ENCODE measurements at regions not wholly inside any gene's neighbourhood (a gene's known extent, or its start where the extent isn't known, plus 50 kb on each side); places are given as distances from the start of the nearest gene placed in this dataset.

DNA sequence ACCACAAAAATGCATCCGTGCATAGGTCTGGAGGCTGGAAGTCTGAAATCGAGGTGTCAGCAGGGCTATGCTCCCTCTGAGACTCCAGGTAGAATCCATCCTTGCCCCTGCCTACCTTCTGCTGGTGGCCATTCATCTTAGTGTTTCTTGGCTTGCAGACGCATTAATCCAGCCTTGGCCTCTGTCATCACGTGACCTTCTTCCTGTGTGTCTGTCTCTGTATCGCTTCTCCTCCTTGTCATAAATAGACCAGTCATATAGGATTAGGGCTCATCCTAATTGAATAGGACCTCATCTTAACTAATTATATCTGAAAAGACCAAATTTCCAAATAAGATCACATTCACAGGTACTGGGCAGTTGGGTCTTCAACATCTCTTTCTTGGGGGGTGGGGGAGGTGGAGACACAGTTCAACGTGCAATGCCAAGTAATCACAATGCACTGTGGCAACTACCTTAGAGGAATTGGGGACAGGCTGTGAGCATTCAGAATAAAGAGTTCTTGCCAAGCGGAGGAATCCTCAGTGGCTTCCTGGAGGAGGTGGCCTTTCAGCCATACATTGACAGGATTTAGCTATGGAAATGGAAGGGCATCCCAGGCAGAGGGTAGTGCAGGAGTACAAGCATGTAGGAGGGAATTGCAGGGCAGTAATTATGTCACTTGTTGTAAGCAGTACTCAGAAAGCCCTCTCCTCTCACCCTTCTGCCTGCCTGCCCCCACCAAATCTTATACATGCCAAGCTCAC, 96.2 kb upstream of the SYT13 start:
- Mint-ChIP-seq H3K4me1 (no peaks in the 10 kb centered on the region), H3K4me3 (no peak overlapping the region), H3K27me3 (ENCODE audit: low read depth) (peaks cover 24% of the 10 kb centered on the region), H3K27ac (ENCODE audit: unreplicated experiment) (no peak overlapping the region), H3K36me3 (ENCODE audit: low read depth) (no peaks in the 10 kb centered on the region), H3K9me3 (no peaks in the 10 kb centered on the region)
- DNase-seq (ENCODE audit: low read depth, low spot score): no peak
- TF ChIP-seq CTCF (conservative IDR thresholded peaks at IDR 0.05): no peak

- H3K4me3 Mint-ChIP-seq: no peak overlapping the region
- TF ChIP-seq CTCF (conservative IDR thresholded peaks at IDR 0.05): no peak
- no peaks in the 10 kb centered on the region for H3K9me3 Mint-ChIP-seq
- H3K27me3 Mint-ChIP-seq (ENCODE audit: low read depth): peaks cover 22% of the 10 kb centered on the region
- peak overlapping the region; percentile 73 for H3K27ac Mint-ChIP-seq (ENCODE audit: unreplicated experiment)
- no peak for DNase-seq (ENCODE audit: low read depth, low spot score)
- H3K36me3 Mint-ChIP-seq (ENCODE audit: low read depth): no peaks in the 10 kb centered on the region
- H3K4me1 Mint-ChIP-seq: peaks cover 9% of the 10 kb centered on the region
Observed at GRCh38 chr11:45379162-45379863, 93.2 kb upstream of the SYT13 start.

- H3K9me3 Mint-ChIP-seq: no peaks in the 10 kb centered on the region
- H3K4me1 Mint-ChIP-seq: peaks cover 9% of the 10 kb centered on the region
- DNase-seq (ENCODE audit: low read depth, low spot score): no peak
- H3K4me3 Mint-ChIP-seq: no peak overlapping the region
- no peak overlapping the region for H3K27ac Mint-ChIP-seq (ENCODE audit: unreplicated experiment)
- TF ChIP-seq CTCF (conservative IDR thresholded peaks at IDR 0.05): no peak
- H3K27me3 Mint-ChIP-seq (ENCODE audit: low read depth): peaks cover 20% of the 10 kb centered on the region
- H3K36me3 Mint-ChIP-seq (ENCODE audit: low read depth): no peaks in the 10 kb centered on the region
Observed at GRCh38 chr11:45378516-45378915, 92.4 kb upstream of the SYT13 start.

DNA sequence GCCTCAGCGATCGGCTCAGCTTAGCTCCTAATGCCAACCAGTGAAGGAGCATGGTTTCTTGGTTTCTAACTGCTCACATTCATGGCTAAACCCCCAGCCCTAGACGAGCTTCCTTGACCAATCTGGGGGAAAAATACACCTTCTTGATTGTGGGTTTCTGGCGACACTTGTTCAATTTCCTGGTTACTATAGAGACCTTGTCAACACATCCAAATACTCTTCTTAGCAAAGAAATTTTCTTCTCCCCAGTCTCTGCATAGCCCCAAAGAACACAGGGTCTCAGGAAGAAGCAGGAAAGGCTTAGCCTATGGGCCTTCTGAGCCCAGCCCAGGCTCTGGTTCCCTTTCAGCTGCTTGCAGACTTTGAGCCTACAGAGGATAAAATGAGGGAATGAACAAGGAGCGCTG, 88.5 kb upstream of the SYT13 start:
- DNase-seq (ENCODE audit: low read depth, low spot score): no peak
- TF ChIP-seq CTCF (conservative IDR thresholded peaks at IDR 0.05): no peak
- H3K36me3 Mint-ChIP-seq (ENCODE audit: low read depth): no peaks in the 10 kb centered on the region
- peaks cover 19% of the 10 kb centered on the region for H3K4me1 Mint-ChIP-seq
- no peaks in the 10 kb centered on the region for H3K9me3 Mint-ChIP-seq
- peaks cover 22% of the 10 kb centered on the region for H3K27me3 Mint-ChIP-seq (ENCODE audit: low read depth)
- peak overlapping the region; percentile 65 for H3K27ac Mint-ChIP-seq (ENCODE audit: unreplicated experiment)
- H3K4me3 Mint-ChIP-seq: no peak overlapping the region

- H3K4me3 Mint-ChIP-seq: no peak overlapping the region
- no peak for DNase-seq (ENCODE audit: low read depth, low spot score)
- no peaks in the 10 kb centered on the region for H3K36me3 Mint-ChIP-seq (ENCODE audit: low read depth)
- TF ChIP-seq CTCF (conservative IDR thresholded peaks at IDR 0.05): no peak
- H3K27me3 Mint-ChIP-seq (ENCODE audit: low read depth): peaks cover 26% of the 10 kb centered on the region
- no peaks in the 10 kb centered on the region for H3K9me3 Mint-ChIP-seq
- H3K27ac Mint-ChIP-seq (ENCODE audit: unreplicated experiment): no peak overlapping the region
- peaks cover 19% of the 10 kb centered on the region for H3K4me1 Mint-ChIP-seq
Observed at GRCh38 chr11:45374130-45374529, 88.0 kb upstream of the SYT13 start.
